ENCODE measurements at regions not wholly inside any gene's neighbourhood (a gene's known extent, or its start where the extent isn't known, plus 50 kb on each side); places are given as distances from the start of the nearest gene placed in this dataset.

DNA sequence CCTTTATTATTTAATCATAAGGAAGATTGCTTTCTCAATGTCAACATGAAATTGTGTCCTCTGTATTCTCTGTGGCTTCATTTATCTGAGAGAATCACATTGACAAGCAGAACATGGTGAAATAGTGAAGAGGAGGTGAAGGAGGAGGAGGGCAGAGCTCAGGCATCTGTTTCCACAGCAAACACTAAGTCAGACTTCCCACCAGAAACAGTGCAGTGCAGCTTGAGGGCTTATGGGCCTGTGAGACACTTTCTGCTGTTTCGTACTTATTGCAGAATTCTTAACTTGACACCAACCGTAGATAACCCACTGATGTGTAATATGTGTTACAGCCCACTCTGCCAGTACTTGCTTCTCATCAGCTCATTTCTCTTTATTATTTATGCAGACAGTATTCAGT lies 386.3 kb downstream of the DIRAS2 start:
- TF ChIP-seq CTCF (conservative IDR thresholded peaks at IDR 0.05; ENCODE audit: low read depth, low read length) (no peak), EZH2 (IDR thresholded peaks at IDR 0.05; ENCODE audit: borderline replicate concordance, low read depth, low read length, poor library complexity, severe bottlenecking) (no peak)
